ENCODE measurements at regions not wholly inside any gene's neighbourhood (a gene's known extent, or its start where the extent isn't known, plus 50 kb on each side); places are given as distances from the start of the nearest gene placed in this dataset.
"Not testable (repeated sequence)": the region's sequence is repeated elsewhere in the genome, so short reads cannot be mapped to it uniquely, and the experiment has no call there.

- no peak for DNase-seq
These were observed 548.0 kb downstream of the TBC1D32 start for GRCh38 chr6:120786256-120786655.

DNA sequence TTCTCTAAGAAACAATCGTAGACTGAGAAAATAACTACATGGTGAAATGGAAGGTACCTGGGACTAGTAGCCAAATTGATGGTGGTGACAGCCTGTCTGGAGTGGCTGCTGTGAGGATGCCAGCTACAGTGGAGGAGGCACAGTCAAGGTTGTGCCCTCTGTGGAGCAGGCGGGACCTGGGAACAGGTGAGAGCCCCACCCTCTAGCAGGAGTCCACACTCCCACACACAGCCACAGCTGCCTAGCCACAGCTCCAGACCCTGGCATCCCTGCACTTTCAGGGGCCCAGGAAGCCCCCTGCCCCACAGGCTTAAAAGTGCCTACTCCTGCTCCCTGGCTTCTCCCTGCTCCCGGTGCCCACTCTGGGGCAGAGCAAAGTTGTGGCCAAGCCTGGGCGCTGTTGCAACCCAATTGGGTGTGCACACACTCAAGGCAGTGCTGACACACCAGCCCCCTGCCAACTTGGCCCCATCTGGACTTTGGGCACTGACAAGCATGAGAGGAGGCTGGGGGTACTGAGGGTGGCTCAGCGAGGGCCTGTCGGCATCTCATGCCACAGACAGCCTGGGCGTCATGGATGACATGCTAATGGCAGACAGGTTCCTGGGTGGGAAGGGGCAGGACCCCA is 548.7 kb downstream of the TBC1D32 start:
- DNase-seq = no peak

GRCh38 chr6:120779441-120779840 is 554.8 kb downstream of the TBC1D32 start:
- DNase-seq = no peak

GRCh38 chr6:120775698-120776097 is 558.6 kb downstream of the TBC1D32 start:
- no peak for DNase-seq

- no peak for DNase-seq
These were observed 560.0 kb downstream of the TBC1D32 start for GRCh38 chr6:120774275-120774674.

- no peak for DNase-seq
These were observed 563.3 kb downstream of the TBC1D32 start for GRCh38 chr6:120771019-120771418.

DNA sequence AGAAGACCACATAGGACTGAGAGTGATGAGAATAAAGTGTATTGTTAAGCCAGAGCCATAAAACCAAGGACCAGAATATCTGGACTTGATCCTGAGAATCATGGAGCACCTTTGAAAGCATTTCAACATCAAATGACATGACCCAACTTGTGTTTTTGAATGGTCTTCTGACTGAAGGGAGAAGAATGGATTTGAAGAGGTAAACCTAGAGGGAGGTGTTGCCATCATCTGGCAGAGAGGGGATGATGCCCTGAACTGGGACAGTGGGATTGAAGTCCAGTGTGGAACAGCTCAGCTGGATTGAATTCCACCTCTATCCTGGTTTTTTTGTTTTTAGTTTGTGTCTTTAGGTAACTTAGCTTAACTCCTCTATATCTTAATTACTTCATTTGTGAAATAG is 570.0 kb downstream of the TBC1D32 start:
- no peak for DNase-seq

DNA sequence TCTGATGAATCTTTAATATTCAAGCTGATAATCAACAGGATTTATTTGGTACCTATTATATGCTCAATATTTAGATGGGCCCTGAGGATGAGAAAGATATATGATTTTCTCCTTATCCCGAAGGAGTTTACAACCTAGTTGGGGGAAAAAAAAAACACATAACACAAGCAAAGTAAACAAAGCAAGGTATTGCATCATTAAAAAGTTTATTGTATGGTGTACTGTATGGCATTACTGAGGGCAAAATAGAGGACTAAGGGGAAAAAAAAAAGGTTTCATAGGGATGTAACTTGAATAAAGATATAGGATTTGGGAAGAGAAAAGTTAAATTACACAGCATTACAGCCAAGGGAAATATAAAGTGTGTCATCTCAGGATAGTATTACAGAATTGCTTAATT is 574.7 kb downstream of the TBC1D32 start:
- DNase-seq = no peak

- not testable (repeated sequence) for DNase-seq
These were observed 585.7 kb downstream of the TBC1D32 start for GRCh38 chr6:120748574-120748973.

DNA sequence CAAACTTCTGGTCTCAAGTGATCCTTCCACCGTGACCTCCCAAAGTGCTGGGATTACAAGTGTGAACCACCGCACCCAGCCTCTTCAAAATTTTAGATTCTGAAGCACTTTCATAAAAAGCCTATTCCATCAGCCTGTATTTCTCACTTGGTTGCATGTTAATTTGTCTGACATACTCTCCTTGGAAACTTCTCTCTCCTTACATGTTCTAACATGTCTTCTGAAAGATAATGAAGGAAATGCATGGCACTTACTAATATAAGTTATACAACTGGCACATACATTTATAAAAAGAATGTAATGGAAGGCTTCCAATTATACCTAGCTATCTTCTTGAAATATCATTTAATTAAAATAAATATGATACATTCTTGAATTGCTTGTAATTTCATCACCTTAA is 597.5 kb downstream of the TBC1D32 start:
- DNase-seq = no peak

- DNase-seq = no peak
These were observed 598.6 kb downstream of the TBC1D32 start for GRCh38 chr6:120735641-120736040.

DNA sequence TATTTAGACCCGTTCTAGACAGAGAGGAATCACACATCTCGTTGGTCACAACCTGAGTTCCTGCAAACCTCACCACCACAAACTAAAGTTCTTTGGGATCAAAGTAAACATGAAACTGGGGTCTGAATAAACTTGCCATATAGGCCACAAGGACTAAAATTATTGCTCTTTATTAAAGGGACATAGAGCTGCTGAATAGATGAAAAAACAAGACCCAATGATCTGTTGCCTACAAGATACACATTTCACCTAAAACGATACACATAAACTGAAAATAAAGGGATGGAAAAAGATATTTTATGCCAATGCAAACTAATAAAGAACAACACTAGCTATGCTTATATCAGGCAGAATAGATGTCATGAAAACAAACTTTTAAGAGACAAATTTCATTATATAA is 623.0 kb downstream of the TBC1D32 start:
- no peak for DNase-seq

- no peak for DNase-seq
These were observed 634.3 kb downstream of the TBC1D32 start for GRCh38 chr6:120700001-120700400.

GRCh38 chr6:120686492-120686891 is 647.8 kb downstream of the TBC1D32 start:
- no peak for DNase-seq

DNA sequence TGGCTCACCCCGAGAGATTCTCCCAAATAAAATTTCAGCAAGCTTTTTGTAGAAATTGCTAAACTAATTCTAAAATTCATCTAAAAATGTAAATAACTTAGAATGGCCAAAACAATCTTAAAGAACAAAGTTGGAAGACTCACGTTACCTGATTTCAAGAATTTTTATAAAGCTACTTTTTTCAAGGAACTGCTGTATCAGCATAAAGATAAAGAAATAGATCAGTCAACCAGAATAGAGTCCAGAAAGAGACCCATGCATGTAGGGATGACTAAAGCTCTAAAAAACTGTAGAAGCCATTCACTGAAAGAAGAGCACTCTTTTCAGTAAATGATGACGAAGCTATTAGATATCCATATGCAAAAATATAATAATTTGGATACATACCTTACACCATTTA is 652.1 kb downstream of the TBC1D32 start:
- DNase-seq = no peak

GRCh38 chr6:120681204-120681603 is 653.1 kb downstream of the TBC1D32 start:
- DNase-seq = no peak

DNA sequence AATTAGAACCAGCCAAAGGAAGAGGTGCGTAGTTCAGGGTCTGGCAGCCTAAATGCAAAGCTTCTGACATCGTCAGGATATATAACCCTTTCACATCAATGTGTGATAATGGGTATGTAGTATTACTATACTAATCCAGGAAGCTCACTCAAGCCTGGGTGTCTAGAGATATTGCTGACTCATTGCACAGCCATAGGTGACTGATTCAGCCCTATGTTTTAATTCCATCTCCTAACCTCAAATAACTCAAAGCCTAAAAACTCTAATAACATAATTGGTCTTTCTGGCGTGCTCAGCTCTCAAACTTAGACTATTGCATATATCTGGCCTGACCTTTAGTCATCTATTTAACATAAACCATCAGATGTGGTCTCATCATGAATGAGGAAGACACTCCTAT is 658.4 kb downstream of the TBC1D32 start:
- no peak for DNase-seq

- no peak for DNase-seq
These were observed 662.8 kb downstream of the TBC1D32 start for GRCh38 chr6:120671519-120671918.

- DNase-seq = no peak
These were observed 681.8 kb downstream of the TBC1D32 start for GRCh38 chr6:120652506-120652905.

- DNase-seq = no peak
These were observed 685.6 kb downstream of the TBC1D32 start for GRCh38 chr6:120648713-120649112.

DNA sequence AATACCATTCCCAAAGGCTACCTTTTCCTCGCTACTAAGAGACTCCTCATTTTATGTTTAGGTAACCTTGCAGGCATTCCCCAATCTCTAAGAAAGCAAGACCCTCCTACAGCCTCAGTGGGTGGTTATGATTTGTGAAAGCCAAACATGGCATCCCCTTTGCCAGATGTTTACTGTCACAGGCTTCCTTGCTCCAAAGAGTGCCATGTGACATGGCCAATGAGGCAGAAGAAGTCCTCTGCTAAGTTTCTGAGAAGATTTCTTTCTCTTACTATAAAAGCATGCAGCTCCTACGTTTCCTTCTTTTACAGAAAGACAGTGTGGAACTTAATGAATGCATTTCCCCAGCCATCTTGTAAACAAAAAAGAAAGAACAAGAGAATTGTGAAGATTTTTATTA is 688.2 kb downstream of the TBC1D32 start:
- no peak for DNase-seq

DNA sequence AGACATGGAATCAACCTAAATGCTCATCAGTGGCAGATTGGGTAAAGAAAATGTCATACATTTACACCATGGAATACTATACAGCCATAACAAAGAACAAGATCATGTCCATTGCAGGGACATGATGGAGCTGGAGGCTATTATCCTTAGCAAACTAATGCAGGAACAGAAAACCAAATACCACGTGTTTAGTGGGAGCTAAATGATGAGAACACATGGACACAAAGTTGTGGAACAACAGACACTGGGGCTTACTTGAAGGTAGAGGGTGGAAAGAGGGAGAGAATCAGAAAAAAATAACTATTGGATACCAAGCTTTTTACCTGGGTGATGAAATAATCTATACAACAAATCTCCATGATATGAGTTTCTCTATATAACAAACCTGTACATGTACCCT is 701.3 kb downstream of the TBC1D32 start:
- DNase-seq = no peak

GRCh38 chr6:120627612-120628011 is 706.7 kb downstream of the TBC1D32 start:
- DNase-seq = no peak

DNA sequence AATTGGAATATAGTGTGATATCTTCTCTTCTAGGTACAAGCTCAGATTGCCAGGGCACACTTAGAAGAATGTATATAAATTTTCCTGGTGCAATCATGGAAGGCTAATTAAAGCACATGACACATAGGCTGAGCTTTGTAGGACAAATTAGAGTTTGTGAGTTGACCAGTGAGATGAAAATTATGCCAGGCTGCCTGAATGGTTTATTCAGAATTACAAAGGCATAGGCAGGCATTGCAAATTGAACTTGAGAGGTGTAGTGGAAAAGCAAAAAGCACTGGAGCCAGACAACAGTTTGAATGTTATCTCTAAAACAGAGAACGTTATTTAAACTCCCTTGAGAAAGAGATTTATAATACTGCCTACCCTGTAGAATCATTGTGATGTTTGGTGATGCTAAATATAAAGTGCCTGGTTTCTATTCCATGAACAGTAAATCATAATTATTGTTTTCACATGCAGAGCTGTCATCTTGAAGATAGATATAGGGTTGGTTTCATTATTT is 712.1 kb downstream of the TBC1D32 start:
- no peak for DNase-seq

DNA sequence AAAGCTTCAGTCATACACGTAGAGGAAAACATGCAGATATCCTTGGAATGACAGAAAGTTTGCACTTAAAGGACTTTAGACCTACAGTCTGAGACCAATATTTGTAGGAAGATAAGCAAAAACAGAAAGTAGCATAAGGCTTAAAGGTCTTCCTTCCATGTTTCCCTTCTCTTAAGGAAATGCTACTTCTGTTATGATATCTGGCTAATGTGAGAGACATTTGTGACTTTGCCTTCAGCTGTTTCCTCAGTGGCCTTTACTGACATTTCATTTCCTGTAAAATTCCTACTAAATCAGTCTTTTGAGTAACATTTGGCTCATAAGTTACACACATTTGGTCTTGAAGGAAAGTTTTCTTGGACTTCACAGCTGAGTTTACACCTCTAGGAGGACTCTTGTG is 713.4 kb downstream of the TBC1D32 start:
- DNase-seq = no peak

Measured in NCI-H2107 (cell line).